NCI-H69 (cell line): ENCODE measurements at regions not wholly inside any gene's neighbourhood (a gene's known extent, or its start where the extent isn't known, plus 50 kb on each side); places are given as distances from the start of the nearest gene placed in this dataset.
"Not testable (repeated sequence)": the region's sequence is repeated elsewhere in the genome, so short reads cannot be mapped to it uniquely, and the experiment has no call there.

Experiments used
- DNase-seq: peaks from one replicate; lab custom pipeline; 2025; lab: John Stamatoyannopoulos, UW

DNA sequence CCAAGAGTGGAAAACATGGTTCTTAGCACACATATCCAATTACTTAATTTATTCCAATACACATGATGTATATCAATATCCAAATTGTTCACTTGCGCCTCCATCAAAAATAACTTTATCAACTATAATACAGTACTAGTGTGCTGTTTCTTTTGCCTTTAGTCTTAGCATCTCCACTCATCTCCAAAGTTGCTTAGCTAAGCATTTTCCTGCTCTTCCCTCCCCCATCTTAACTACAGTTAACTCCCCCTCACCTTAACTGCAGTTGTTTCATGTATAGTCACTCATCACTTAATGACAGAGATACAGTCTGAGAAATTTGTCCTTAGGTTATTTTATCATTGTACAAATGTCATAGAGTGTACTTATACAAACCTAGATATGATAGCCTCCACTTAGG lies 705.2 kb upstream of the LINC00305 start:
- DNase-seq = no peak

DNA sequence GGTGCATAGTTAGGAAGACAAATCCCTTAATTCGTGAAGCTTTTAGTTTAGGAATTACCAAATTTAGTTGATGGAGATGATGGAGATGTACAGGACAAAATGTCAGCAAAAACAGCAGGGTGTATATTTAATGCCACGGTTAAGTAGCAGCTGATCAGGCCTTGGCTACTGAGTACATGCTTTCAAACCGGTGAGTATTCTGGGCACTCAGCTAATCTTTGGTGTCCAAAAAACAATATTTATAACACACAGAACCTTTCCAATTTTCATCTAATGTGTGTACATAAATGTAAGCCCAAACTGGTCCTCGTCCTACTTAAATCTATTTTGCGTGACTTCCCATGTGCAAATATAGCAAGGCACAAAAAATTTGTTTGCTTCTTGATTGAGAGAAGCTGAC lies 703.4 kb upstream of the LINC00305 start:
- DNase-seq = no peak

- no peak for DNase-seq
Measured at GRCh38 chr18:64851726-64852125, 702.8 kb upstream of the LINC00305 start.

- DNase-seq = no peak
Measured at GRCh38 chr18:64850791-64851190, 701.9 kb upstream of the LINC00305 start.

GRCh38 chr18:64840911-64841701 lies 692.2 kb upstream of the LINC00305 start:
- no peak for DNase-seq

DNA sequence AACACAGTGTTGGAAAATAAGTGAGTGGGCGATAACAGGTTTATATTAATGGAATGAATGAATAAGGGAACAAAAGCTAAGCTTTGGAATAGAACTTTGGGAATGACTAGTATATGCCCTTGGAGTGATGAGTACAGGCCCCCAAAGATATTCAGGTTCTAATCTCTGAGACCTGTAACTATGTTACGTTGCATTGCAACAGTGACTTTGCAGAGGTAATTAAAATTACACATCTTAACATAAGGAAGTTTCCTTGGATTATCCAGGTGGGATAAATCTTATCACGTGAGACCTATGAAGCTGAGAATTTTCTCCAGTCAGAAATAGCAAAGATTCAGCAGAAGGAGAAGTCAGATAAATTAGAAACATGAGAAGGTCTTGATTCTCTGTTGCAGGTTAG lies 661.5 kb upstream of the LINC00305 start:
- no peak for DNase-seq

DNA sequence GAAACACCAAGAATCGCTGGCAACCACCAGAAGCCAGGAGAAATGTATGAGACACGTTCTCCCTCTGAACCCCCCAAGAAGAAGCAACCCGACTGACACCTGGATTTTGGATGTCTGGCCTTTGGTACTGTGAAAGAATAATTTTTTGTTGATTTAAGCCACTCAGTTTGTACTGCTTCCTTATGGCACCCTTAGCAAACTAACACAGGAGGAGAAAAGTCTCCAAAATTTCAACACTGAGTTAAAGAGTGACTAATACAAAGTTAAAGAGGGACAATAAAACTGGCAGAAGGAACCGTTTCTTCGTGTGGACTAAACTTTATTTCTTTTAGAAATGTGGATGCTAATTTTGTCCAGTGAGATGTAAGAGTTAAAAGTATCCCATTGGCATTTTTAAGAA lies 660.9 kb upstream of the LINC00305 start:
- DNase-seq = no peak

DNA sequence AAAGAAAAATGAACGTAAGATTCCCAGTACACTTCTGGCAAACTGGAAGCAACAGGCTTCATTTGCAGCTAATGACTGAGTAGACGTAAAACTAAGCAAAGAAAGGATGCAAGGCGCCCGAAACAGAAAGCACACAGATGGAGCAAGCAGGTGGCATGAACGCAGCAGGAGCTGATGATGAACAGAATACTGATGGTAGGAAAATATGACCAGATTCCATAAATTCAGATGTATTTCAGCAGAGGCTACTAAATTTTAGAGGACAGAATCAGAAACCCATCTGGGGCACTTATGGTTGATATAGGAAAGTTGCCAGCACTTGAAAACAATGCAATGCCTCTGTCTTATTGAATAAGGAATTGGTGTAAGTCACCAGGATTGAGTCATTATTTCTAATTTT lies 658.7 kb upstream of the LINC00305 start:
- DNase-seq = peak; percentile 97

DNA sequence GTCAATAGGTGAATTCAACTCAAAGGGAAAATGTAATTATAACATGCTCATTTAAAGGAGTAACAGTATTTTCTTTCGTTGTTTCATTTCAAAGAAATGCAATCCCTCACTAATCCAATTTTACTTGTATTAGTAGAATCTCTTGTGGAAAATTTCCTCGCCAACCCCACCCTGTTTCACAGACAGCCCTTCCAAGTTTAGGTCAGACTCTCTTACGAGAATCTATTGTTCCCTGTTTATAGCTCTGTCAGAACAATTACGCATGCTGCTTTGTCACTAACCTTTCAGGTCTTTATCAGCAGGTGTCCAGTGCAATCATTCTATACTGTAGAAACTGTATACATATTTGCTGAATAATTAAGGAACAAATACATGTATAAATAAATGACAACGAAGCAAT lies 657.8 kb upstream of the LINC00305 start:
- DNase-seq = peak; percentile 95

GRCh38 chr18:64806232-64806631 lies 657.3 kb upstream of the LINC00305 start:
- peak; percentile 46 for DNase-seq

GRCh38 chr18:64803471-64803870 lies 654.6 kb upstream of the LINC00305 start:
- DNase-seq = peak; percentile 40

- DNase-seq = no peak
Measured at GRCh38 chr18:64800151-64800550, 651.3 kb upstream of the LINC00305 start.

- DNase-seq = no peak
Measured at GRCh38 chr18:64799376-64799775, 650.5 kb upstream of the LINC00305 start.

DNA sequence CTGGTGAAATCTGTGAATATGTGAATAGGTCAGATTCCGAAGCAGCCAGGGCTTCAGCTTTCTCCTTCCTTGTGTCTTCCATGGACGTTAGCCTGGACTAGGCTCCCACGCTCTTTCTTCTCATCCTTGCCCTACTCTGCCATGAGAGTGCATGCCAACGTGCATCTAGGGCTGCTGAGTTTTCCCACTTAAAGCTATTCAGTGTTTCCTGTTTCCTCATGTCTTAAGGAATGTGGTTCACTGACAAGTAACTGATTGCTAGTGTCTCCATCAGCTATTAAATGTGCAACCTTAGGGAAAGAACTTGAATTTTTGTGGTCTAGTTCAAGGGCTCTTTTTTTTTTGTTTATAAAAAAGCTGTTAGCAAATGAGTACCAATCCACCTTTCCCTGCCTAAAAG lies 642.3 kb upstream of the LINC00305 start:
- no peak for DNase-seq

DNA sequence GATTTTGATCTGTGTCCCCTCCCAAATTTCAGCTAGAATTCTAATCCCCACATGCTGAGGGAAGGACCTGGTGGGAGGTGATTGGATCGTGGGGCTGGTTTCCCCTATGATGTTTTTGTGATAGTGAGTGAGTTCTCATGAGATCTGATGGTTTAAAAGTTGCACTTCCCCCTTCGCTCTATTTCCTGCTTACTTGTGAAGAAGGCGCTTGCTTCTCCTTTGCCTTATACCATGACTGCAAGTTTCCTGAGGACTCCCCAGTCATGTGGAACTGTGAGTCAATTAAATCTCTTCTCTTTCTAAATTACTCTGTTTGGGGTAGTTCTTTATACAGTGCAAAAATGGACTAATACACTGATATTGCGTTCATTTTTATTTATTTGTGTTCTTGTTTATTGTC lies 636.8 kb upstream of the LINC00305 start:
- no peak for DNase-seq

- no peak for DNase-seq
Measured at GRCh38 chr18:64777556-64777955, 628.7 kb upstream of the LINC00305 start.

DNA sequence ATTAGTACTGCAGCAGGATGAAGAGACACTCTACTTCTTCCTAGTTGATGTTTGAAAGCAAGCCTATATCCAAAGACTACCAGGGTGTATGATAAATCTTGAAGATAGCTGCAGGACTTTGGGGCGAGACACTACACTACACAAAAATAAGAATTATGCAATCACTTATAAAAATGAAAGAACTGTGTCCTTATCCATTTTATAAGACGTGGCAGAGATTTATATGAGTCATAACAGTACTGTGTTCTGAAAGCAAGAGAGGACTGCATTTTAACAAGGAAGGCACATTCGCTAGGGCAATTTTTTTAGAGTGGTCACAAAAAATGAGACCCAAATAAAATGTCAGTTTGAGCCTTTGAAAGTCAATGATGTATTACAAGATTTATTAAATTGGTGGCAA lies 617.0 kb upstream of the LINC00305 start:
- no peak for DNase-seq

- peak; percentile 40 for DNase-seq
Measured at GRCh38 chr18:64752707-64753106, 603.8 kb upstream of the LINC00305 start.

GRCh38 chr18:64749884-64750283 lies 601.0 kb upstream of the LINC00305 start:
- DNase-seq = no peak

DNA sequence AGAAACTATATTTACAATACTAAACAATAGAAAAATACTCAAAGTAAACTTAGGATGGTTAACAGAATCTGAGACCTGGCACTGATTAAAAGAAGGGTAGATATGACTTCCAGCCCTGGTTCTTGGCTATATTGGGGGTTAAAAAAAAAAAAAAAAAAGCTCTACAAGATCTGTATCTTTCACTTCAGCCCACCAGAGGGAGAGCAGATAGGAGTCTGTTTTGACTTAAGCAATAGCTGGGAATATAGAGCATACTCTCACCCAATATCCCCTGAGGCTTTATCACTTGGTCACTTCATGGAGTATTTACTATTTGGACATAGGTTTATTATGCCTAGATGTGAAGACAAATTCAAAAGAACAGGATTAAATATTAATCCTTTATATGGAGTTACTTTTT lies 598.9 kb upstream of the LINC00305 start:
- peak; percentile 54 for DNase-seq

DNA sequence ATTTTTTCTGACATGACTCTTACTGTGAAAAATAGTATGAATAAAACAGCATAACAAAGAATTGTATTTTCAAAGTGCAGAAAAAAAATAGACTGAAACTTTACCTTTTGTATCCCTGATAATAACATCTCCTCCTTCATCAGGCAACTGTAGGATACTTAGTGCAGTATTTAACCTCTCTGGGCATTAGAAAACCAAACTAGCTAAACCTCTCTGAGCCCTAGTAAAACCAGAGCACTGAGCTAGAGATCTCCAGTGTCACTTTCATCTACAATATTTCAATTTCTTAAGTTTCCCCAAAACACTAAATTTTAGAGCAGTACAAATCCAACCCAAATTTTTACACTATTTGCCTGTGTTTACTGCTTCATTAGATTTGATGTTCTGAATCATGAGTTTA lies 594.0 kb upstream of the LINC00305 start:
- no peak for DNase-seq

GRCh38 chr18:64734063-64734462 lies 585.2 kb upstream of the LINC00305 start:
- DNase-seq = no peak

DNA sequence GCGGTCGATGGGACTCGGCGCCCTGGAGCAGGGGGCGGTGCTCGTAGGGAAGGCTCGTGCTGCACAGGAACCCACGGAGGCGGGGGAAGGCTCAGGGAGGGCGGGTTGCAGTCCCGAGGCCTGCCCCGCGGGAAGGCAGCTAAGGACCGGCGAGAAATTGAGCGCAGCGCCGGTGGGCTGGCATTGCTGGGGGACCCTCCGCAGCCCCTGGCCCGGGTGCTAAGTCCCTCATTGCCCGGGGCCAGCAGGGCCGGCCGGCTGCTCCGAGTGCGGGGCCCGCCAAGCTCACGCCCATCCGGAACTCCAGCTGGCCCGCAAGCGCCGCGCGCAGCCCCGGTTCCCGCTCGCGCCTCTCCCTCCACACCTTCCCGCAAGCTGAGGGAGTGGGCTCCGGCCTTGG lies 576.8 kb upstream of the LINC00305 start:
- DNase-seq = not testable (repeated sequence)

DNA sequence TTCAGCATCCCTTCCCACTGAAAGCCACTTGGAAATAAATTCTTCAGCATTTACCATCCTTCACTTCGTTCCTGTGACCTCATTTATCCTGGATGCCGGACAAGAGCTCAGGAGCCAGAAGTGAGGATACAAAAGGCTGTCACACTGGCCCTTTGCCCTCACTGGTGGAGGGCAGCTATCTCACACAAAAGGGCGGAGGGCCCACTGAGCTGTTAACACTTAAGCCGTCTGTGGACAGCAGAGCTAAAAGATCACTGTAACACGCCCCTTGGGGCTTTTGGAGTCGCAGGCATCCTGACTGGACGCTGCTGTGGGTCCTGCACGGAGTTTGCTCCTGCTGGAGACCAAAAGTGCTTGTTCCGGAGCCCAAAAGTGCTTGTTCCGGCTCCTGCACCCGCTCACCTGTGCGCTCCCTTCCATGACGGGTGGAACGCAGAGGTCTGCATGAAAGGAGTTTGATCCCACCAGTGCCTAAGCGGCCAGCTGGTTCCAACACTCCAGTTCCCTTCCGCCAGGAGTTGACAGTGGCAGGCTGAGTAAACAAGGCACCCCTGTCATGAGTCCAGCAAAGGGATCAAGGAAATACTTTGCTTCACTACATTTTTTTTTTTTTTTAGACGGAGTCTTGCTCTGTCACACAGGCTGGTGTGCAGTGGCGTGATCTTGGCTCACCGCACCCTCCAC lies 572.0 kb upstream of the LINC00305 start:
- DNase-seq = no peak
